ENCODE measurements at regions not wholly inside any gene's neighbourhood (a gene's known extent, or its start where the extent isn't known, plus 50 kb on each side); places are given as distances from the start of the nearest gene placed in this dataset.
"Not testable (repeated sequence)": the region's sequence is repeated elsewhere in the genome, so short reads cannot be mapped to it uniquely, and the experiment has no call there.

GRCh38 chrX:150273575-150274294, 89.4 kb upstream of the MAMLD1 start:
- not testable (repeated sequence) for TF ChIP-seq CTCF, POLR2AphosphoS5, POLR2A (IDR thresholded peaks at IDR 0.05)
